GM19023 (cell line): ENCODE measurements at regions not wholly inside any gene's neighbourhood (a gene's known extent, or its start where the extent isn't known, plus 50 kb on each side); places are given as distances from the start of the nearest gene placed in this dataset.
A peak's percentile ranks its signal among the peaks of the same experiment; 100 is the strongest.
"Not testable (repeated sequence)": the region's sequence is repeated elsewhere in the genome, so short reads cannot be mapped to it uniquely, and the experiment has no call there.

Source experiments
- ATAC-seq: cut with Tn5 transposase; IDR thresholded peaks from one replicate; pipeline ENCODE4 v1.9.1; 2021; ENCODE audit warnings: mild to moderate bottlenecking, moderate library complexity; ENCODE audit not compliant: unreplicated experiment

GRCh38 chr6:141513830-141514229 is 618.9 kb upstream of the GJE1 start:
- ATAC-seq = no peak

- ATAC-seq = no peak
Measured at GRCh38 chr6:141510803-141511202, 621.9 kb upstream of the GJE1 start.

- not testable (repeated sequence) for ATAC-seq
Measured at GRCh38 chr6:141506062-141506461, 626.7 kb upstream of the GJE1 start.

GRCh38 chr6:141504318-141504717 is 628.4 kb upstream of the GJE1 start:
- not testable (repeated sequence) for ATAC-seq

GRCh38 chr6:141501616-141502015 is 631.1 kb upstream of the GJE1 start:
- ATAC-seq = no peak

- ATAC-seq = no peak
Measured at GRCh38 chr6:141498977-141499376, 633.7 kb upstream of the GJE1 start.

GRCh38 chr6:141492521-141493284 is 640.0 kb upstream of the GJE1 start:
- ATAC-seq = no peak

- no peak for ATAC-seq
Measured at GRCh38 chr6:141491684-141492083, 641.0 kb upstream of the GJE1 start.

- ATAC-seq = no peak
Measured at GRCh38 chr6:141490982-141491381, 641.7 kb upstream of the GJE1 start.

GRCh38 chr6:141488488-141488887 is 644.2 kb upstream of the GJE1 start:
- peak; percentile 40 for ATAC-seq

GRCh38 chr6:141486942-141487341 is 645.8 kb upstream of the GJE1 start:
- no peak for ATAC-seq

GRCh38 chr6:141484711-141485110 is 648.0 kb upstream of the GJE1 start:
- peak; percentile 74 for ATAC-seq

- peak; percentile 87 for ATAC-seq
Measured at GRCh38 chr6:141483598-141484061, 649.1 kb upstream of the GJE1 start.

- peak; percentile 4 for ATAC-seq
Measured at GRCh38 chr6:141482796-141483597, 649.7 kb upstream of the GJE1 start.

- ATAC-seq = no peak
Measured at GRCh38 chr6:141475259-141475658, 657.5 kb upstream of the GJE1 start.

- ATAC-seq = no peak
Measured at GRCh38 chr6:141472162-141472928, 660.4 kb upstream of the GJE1 start.

- ATAC-seq = no peak
Measured at GRCh38 chr6:141470810-141471209, 661.9 kb upstream of the GJE1 start.

GRCh38 chr6:141467881-141468280 is 664.8 kb upstream of the GJE1 start:
- no peak for ATAC-seq

- ATAC-seq = no peak
Measured at GRCh38 chr6:141467041-141467440, 665.7 kb upstream of the GJE1 start.

- no peak for ATAC-seq
Measured at GRCh38 chr6:141464896-141465295, 667.8 kb upstream of the GJE1 start.

- peak; percentile 89 for ATAC-seq
Measured at GRCh38 chr6:141464490-141464889, 668.2 kb upstream of the GJE1 start.
